Adrenal gland (tissue), 9 donors: ENCODE measurements at regions not wholly inside any gene's neighbourhood (a gene's known extent, or its start where the extent isn't known, plus 50 kb on each side); places are given as distances from the start of the nearest gene placed in this dataset.
"Not testable (repeated sequence)": the region's sequence is repeated elsewhere in the genome, so short reads cannot be mapped to it uniquely, and the experiment has no call there.

ENCODE experiments used
- DNase-seq, 7 donors: peaks; one replicate each; pipeline ENCODE4 v3.0.0-alpha.2; 2019 to 2020
- H3K27ac ChIP-seq, 5 donors: fragments of 200-600 bp; sonication (generic) in 4 of 5; 1 replicate in 3 of 5; 2 replicates in 2 of 5; pipeline versions ENCODE4 v1.5.1 to v1.8.0; 2016 to 2020; ENCODE audit warnings: mild to moderate bottlenecking in 1 of 5
- H3K27me3 ChIP-seq: fragments of 200-600 bp; 2 replicates; pipeline ENCODE4 v1.8.0; 2021
- H3K36me3 ChIP-seq, 2 donors: fragments of 200-600 bp; replicated peaks in 1 of 2; 1 replicate in 1 of 2; 2 replicates in 1 of 2; pipeline versions ENCODE4 v1.5.1 to v1.8.0; 2018 to 2022
- H3K4me1 ChIP-seq, 2 donors: fragments of 200-600 bp; replicated peaks in 1 of 2; 1 replicate in 1 of 2; 2 replicates in 1 of 2; pipeline versions ENCODE4 v1.5.1 to v1.8.0; 2018 to 2021
- H3K4me3 ChIP-seq, 4 donors: fragments of 200-600 bp; sonication (generic) in 3 of 4; one replicate each; pipeline ENCODE4 v1.5.1; 2016 to 2018
- H3K9me3 ChIP-seq, 3 donors: fragments of 200-600 bp; sonication (generic) in 1 of 3; replicated peaks in 1 of 3; 1 replicate in 2 of 3; 2 replicates in 1 of 3; pipeline versions ENCODE4 v1.5.1 to v1.8.0; 2016 to 2021
- CTCF ChIP-seq, 6 experiments: fragments of 450-650 bp in 4 of 6; fragments of 200-600 bp in 2 of 6; sonication (generic) in 1 of 6; IDR thresholded peaks; 1 replicate in 5 of 6; 2 replicates in 1 of 6; pipeline versions ENCODE4 v1.5.1 to v1.8.0; 2016 to 2021; ENCODE audit warnings: antibody characterized with exemption in 6 of 6, mild to moderate bottlenecking in 2 of 6, moderate library complexity in 1 of 6
- POLR2A ChIP-seq, 2 donors: fragments of 450-650 bp; IDR thresholded peaks; one replicate each; pipeline ENCODE4 v1.6.1; 2017; ENCODE audit warnings: antibody characterized with exemption in 2 of 2, mild to moderate bottlenecking in 2 of 2, moderate library complexity in 1 of 2
- WGBS, 4 donors: extraction: QIAGEN DNeasy Blood & Tissue Kit in 2 of 4; methylation state at CpG; one replicate each; pipeline versions ENCODE4 v1.1.5 to v1.1.7; 2013 to 2017; 5-methylcytosine and 5-hydroxymethylcytosine counted together
- intact Hi-C, 2 donors: fragments of 100-400 bp; cut with DNase I; formaldehyde crosslinking; loops; one replicate each; pipeline versions ENCODE4 v1.14.1 to v1.15.0; 2022 to 2023
- donor health status: healthy with polysubstance abuse.
- donor health status: Bipolar disorder and iron deficiency.
- donor health status: DM: yes; HTN: yes; CAD: no.
- donor health status: DM: no; HTN: no; CAD: no.
- donor health status: DM: no; HTN: no; CAD: no.

GRCh38 chr21:22352088-22352487, 1353.9 kb downstream of the NCAM2 start:
- peaks cover 0 to 5% (median 0%) of the 10 kb centered on the region in 3 donors for H3K9me3 ChIP-seq
- H3K27me3 ChIP-seq: no peaks in the 10 kb centered on the region
- WGBS, 4 donors: 69 to 89% (median 75%) methylated on average over 1 of the region's 1 CpG
- no peaks in the 10 kb centered on the region for H3K4me1 ChIP-seq
- no peak overlapping the region for H3K4me3 ChIP-seq
- no peak for TF ChIP-seq POLR2A (IDR thresholded peaks at IDR 0.05)
- TF ChIP-seq CTCF (IDR thresholded peaks at IDR 0.05): no peak
- H3K27ac ChIP-seq: no peak overlapping the region
- intact Hi-C loops: no loop called here
- no peaks in the 10 kb centered on the region for H3K36me3 ChIP-seq
- DNase-seq: no peak

DNA sequence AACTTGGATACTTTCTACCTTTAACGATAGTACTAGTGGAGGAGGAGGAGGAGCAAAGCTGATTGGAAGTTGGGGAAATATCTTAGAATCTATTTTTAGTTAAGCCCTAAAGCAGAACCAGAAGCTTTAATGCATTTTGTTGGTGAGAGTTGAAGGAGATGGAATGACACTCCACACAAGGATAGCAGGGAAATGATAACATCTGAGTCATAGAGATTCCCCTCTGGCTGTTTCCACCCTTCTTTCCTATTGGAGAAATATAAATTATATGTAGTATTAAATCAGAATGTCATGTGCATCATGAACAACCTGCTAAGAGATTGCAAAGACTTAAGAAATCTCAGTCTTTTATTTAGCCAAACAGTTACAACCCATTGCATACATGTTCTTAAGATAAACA, 1357.7 kb downstream of the NCAM2 start:
- H3K36me3 ChIP-seq: no peaks in the 10 kb centered on the region
- peaks cover 0 to 5% (median 0%) of the 10 kb centered on the region in 3 donors for H3K9me3 ChIP-seq
- no peak overlapping the region for H3K27ac ChIP-seq
- no peak overlapping the region for H3K4me3 ChIP-seq
- TF ChIP-seq CTCF (IDR thresholded peaks at IDR 0.05) (no peak), POLR2A (IDR thresholded peaks at IDR 0.05) (no peak)
- no peaks in the 10 kb centered on the region for H3K4me1 ChIP-seq
- 81 to 97% (median 87%) methylated on average over 1 of the region's 1 CpG for WGBS, 4 donors
- no peaks in the 10 kb centered on the region for H3K27me3 ChIP-seq
- no peak for DNase-seq
- intact Hi-C loops: no loop called here

DNA sequence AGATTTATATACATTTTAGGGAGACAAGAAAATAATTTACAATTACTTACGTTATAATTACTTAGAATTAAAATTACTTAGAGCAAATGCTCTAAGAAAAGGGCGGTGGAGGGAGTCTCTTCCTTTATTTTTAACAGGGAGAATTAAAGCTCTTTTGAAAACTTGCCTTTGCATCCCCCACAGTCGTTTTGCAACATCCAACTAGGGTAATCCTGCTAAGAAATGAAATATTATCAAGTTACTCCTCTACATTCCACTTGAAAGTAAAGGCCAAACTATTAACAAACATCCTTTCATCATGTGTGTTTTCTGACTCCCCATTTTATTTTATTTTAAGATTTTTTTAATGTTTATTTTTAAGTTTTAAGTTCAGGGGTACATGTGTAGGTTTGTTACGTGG, 1358.5 kb downstream of the NCAM2 start:
- 64 to 76% (median 72%) methylated on average over 4 of the region's 4 CpGs for WGBS, 4 donors
- TF ChIP-seq POLR2A (IDR thresholded peaks at IDR 0.05): no peak
- intact Hi-C loops: no loop called here

GRCh38 chr21:22359599-22359998, 1361.4 kb downstream of the NCAM2 start:
- H3K4me3 ChIP-seq, H3K36me3 ChIP-seq, H3K27ac ChIP-seq, DNase-seq, intact Hi-C loops, H3K27me3 ChIP-seq, H3K9me3 ChIP-seq, H3K4me1 ChIP-seq: not testable (repeated sequence)
- WGBS, 4 donors: 57 to 90% (median 79%) methylated on average over 5 of the region's 5 CpGs

More for the DNA sequence above, 1358.5 kb downstream of the NCAM2 start:
- no peak for DNase-seq
- H3K27ac ChIP-seq: no peak overlapping the region
- H3K27me3 ChIP-seq: no peaks in the 10 kb centered on the region
- no peaks in the 10 kb centered on the region for H3K9me3 ChIP-seq
- H3K36me3 ChIP-seq: no peaks in the 10 kb centered on the region
- H3K4me3 ChIP-seq: no peak overlapping the region
- H3K4me1 ChIP-seq: no peaks in the 10 kb centered on the region

DNA sequence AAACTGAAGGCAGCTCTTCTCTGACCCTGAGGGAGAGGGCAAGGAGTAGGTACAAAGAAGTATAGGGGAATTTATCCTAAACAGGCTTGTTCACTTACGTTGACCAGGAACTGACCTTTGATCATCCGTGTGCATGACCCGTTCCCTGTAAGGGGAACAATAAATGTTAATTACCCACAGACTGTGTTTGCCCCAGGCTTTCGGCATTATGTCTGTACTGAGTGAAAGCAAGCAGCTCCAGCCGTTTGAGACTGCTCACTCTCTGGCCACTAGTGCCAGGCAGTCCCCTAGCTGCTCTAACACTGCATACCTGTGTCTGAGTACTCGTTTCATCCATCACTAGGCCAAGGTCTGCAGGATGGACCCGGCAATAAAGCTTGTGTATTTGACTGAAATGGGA, 1365.3 kb downstream of the NCAM2 start:
- Histone ChIP-seq H3K4me1 (no peaks in the 10 kb centered on the region), H3K27ac (no peak overlapping the region), H3K9me3 (no peaks in the 10 kb centered on the region), H3K27me3 (no peaks in the 10 kb centered on the region), H3K4me3 (no peak overlapping the region), H3K36me3 (no peaks in the 10 kb centered on the region)
- DNase-seq: no peak
- WGBS, 4 donors: 82 to 92% (median 86%) methylated on average over 7 of the region's 7 CpGs
- intact Hi-C loops: no loop called here
- no peak for TF ChIP-seq CTCF (IDR thresholded peaks at IDR 0.05)
- TF ChIP-seq POLR2A (IDR thresholded peaks at IDR 0.05): no peak
